Neural crest cell (in vitro differentiated cells): ENCODE measurements at regions not wholly inside any gene's neighbourhood (a gene's known extent, or its start where the extent isn't known, plus 50 kb on each side); places are given as distances from the start of the nearest gene placed in this dataset.

ENCODE experiments used
- DNase-seq: peaks from one replicate; pipeline ENCODE4 v3.0.0; 2021; ENCODE audit warnings: low read depth, mixed read lengths, low spot score
- H3K27ac Mint-ChIP-seq: one replicate; pipeline ENCODE4 v1.8.0; 2021; ENCODE audit warnings: mild to moderate bottlenecking, mixed read lengths; ENCODE audit not compliant: unreplicated experiment
- H3K27me3 Mint-ChIP-seq: 2 replicates; pipeline ENCODE4 v1.8.0; 2021; ENCODE audit warnings: low read depth, mild to moderate bottlenecking, mixed read lengths
- H3K36me3 Mint-ChIP-seq: 2 replicates; pipeline ENCODE4 v1.8.0; 2021; ENCODE audit warnings: low read depth, mild to moderate bottlenecking, mixed read lengths
- H3K4me1 Mint-ChIP-seq: 2 replicates; pipeline ENCODE4 v1.8.0; 2021; ENCODE audit warnings: mixed read lengths
- H3K4me3 Mint-ChIP-seq: one replicate; pipeline ENCODE4 v1.8.0; 2021; ENCODE audit warnings: mild to moderate bottlenecking, mixed read lengths
- H3K9me3 Mint-ChIP-seq: 2 replicates; pipeline ENCODE4 v1.8.0; 2021; ENCODE audit warnings: mixed read lengths
- TF ChIP-seq, protein P1 (sequence below): fragments of 200-600 bp; sonication (generic); conservative IDR thresholded peaks from 2 replicates; pipeline ENCODE4 v1.5.0; 2021; ENCODE audit warnings: antibody characterized with exemption, mild to moderate bottlenecking

DNA sequence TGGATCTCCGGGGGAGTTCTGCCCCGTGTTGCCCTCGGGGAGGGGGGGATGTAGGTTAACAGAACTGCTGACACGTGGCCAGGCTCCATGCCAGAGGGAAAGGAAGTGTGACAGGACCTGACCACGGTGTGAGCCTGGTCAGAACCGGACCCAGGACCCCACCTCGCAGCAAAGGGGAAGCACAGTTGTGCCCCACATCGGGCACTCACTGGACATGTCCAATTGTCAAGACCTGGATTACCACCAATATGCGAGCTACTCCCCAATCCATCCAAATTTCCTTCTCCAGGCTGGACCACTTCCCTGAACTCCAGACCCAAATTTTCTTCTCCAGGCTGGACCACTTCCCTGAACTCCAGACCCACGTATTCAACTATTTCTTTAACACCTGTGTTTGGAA, 78.8 kb upstream of the PIWIL1 start:
- TF ChIP-seq, protein P1, sequence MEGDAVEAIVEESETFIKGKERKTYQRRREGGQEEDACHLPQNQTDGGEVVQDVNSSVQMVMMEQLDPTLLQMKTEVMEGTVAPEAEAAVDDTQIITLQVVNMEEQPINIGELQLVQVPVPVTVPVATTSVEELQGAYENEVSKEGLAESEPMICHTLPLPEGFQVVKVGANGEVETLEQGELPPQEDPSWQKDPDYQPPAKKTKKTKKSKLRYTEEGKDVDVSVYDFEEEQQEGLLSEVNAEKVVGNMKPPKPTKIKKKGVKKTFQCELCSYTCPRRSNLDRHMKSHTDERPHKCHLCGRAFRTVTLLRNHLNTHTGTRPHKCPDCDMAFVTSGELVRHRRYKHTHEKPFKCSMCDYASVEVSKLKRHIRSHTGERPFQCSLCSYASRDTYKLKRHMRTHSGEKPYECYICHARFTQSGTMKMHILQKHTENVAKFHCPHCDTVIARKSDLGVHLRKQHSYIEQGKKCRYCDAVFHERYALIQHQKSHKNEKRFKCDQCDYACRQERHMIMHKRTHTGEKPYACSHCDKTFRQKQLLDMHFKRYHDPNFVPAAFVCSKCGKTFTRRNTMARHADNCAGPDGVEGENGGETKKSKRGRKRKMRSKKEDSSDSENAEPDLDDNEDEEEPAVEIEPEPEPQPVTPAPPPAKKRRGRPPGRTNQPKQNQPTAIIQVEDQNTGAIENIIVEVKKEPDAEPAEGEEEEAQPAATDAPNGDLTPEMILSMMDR = no peak
- no peak overlapping the region for H3K27ac Mint-ChIP-seq
- H3K4me1 Mint-ChIP-seq = peaks cover 11% of the 10 kb centered on the region
- peaks cover 4% of the 10 kb centered on the region for H3K9me3 Mint-ChIP-seq
- DNase-seq = no peak
- peaks cover 10% of the 10 kb centered on the region for H3K27me3 Mint-ChIP-seq
- H3K4me3 Mint-ChIP-seq = no peak overlapping the region
- H3K36me3 Mint-ChIP-seq = peaks cover 2% of the 10 kb centered on the region

DNA sequence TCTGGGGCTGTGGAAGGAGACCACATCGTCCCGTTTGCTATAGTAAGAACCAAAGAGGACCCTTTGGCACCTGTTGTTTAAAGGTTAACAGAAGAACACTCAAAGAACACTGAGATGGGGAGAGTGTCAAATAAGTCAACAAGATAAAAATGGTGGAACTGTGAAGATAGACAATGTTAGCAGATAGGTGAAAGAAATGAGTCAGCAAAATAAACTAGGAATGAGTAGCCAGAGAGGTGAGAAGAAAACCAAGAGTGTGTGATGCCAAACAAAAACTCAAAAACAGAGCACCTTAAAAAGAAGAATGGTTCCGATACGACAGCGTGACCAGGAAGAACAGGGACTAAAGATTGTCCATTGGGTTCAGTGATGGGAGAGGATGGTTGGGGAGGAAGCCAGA, 74.7 kb upstream of the PIWIL1 start:
- Mint-ChIP-seq H3K27me3 (peaks cover 13% of the 10 kb centered on the region), H3K4me3 (no peak overlapping the region), H3K4me1 (no peaks in the 10 kb centered on the region), H3K9me3 (peaks cover 4% of the 10 kb centered on the region), H3K36me3 (no peaks in the 10 kb centered on the region), H3K27ac (no peak overlapping the region)
- TF ChIP-seq, protein P1 = no peak
- no peak for DNase-seq

DNA sequence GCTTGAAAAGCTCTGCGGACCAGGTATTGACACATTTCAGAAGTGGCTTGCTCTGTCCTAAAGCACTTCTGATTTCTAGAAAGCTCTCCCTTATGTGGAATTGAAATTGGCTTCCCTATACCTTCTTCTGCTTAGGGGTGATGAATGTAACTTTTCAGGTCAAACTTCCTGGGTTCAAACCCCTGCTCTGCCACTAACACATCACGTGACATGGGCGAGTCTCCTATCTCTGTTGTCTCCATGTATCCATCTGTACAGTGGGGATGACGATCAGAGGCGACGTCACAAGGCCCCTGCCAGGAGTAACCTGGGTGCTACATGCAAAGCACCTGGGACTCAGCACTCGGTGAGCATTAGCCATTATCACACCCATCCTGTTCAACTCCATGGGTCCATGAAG, 73.7 kb upstream of the PIWIL1 start:
- Mint-ChIP-seq H3K27ac (no peak overlapping the region), H3K9me3 (peaks cover 4% of the 10 kb centered on the region), H3K36me3 (no peaks in the 10 kb centered on the region), H3K4me3 (no peak overlapping the region), H3K27me3 (peaks cover 13% of the 10 kb centered on the region), H3K4me1 (no peaks in the 10 kb centered on the region)
- DNase-seq = no peak
- TF ChIP-seq, protein P1 = no peak

DNA sequence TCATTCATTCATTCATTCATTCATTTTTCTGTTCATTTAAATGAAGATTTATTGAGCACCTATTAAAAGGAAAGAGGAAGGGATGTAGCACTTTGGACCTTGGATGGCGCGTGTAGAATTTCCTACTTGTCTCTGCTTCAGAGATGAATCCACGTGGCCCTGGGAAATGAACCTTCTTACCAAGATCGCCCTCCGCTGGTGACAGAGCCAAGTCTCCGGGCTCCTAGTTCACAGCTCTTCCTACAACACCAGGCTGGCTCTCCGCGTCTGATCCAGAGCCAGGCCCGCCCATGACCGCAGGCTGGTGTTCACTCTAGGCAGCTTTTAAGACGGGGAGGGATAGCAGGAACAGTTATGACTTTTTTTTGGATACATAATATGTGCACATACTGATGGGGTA, 70.9 kb upstream of the PIWIL1 start:
- Mint-ChIP-seq H3K27me3 (peaks cover 10% of the 10 kb centered on the region), H3K27ac (no peak overlapping the region)

DNA sequence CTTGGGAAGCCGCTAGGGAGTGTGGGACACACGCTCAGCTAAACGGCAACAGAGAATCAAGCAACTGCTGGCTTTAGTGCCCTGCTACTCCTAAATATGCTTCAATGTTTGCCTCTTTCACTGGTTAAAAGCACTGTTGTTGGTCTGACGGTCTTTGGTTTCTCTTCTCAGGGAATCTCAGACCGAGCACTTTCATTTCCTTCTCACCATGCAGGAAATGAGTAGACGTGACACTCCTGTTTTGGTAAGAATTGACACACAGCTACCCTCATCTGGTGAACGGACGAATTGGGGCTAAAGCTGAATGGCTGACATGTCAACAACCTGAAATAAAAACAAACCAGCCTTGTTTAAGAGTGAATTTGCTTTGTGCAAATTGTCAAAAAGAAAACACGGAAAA, 57.5 kb upstream of the PIWIL1 start:
- no peak for DNase-seq
- TF ChIP-seq, protein P1 = no peak
- Mint-ChIP-seq H3K9me3 (no peaks in the 10 kb centered on the region), H3K4me3 (no peak overlapping the region), H3K27me3 (peaks cover 5% of the 10 kb centered on the region), H3K27ac (no peak overlapping the region), H3K36me3 (no peaks in the 10 kb centered on the region), H3K4me1 (peaks cover 7% of the 10 kb centered on the region)

More for the DNA sequence above, 70.9 kb upstream of the PIWIL1 start:
- H3K36me3 Mint-ChIP-seq = no peaks in the 10 kb centered on the region
- H3K9me3 Mint-ChIP-seq = no peaks in the 10 kb centered on the region
- no peak overlapping the region for H3K4me3 Mint-ChIP-seq
- no peaks in the 10 kb centered on the region for H3K4me1 Mint-ChIP-seq
- TF ChIP-seq, protein P1 = peak; percentile 39
- peak; percentile 15 for DNase-seq

DNA sequence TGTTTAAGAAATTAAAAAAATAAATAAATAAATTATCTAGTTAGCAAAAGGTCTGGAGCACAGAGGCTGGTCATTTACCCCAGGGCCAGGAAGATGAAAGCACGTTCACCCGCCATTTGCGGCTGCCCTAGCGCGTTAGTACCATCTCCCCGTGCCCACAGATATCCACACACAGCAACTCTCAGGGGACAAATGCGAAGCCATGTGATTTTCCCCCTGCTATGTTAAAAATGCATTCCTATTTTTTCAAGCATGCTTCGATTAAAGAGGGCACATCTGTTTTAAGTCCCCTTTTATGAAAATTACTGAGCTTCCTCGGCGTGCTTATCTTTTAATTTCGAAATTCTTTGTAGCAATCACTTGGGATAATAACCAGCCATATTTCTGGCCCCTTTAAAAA, 56.9 kb upstream of the PIWIL1 start:
- DNase-seq = no peak
- Mint-ChIP-seq H3K36me3 (no peaks in the 10 kb centered on the region), H3K9me3 (no peaks in the 10 kb centered on the region), H3K27me3 (peaks cover 1% of the 10 kb centered on the region), H3K4me3 (no peak overlapping the region), H3K4me1 (peaks cover 7% of the 10 kb centered on the region), H3K27ac (no peak overlapping the region)
- TF ChIP-seq, protein P1 = no peak
